ENCODE measurements at regions not wholly inside any gene's neighbourhood (a gene's known extent, or its start where the extent isn't known, plus 50 kb on each side); places are given as distances from the start of the nearest gene placed in this dataset.

GRCh38 chr9:113669522-113670115 lies 206.1 kb downstream of the RGS3 start:
- H3K9me3 ChIP-seq = peaks cover 0 to 4% (median 0%) of the 10 kb centered on the region in 12 donors
- H3K27ac ChIP-seq = no peak overlapping the region
- ATAC-seq (no peak), DNase-seq (no peak)
- no peaks in the 10 kb centered on the region for H3K27me3 ChIP-seq
- TF ChIP-seq POLR2A (IDR thresholded peaks at IDR 0.05) = no peak
- TF ChIP-seq CTCF (IDR thresholded peaks at IDR 0.05) = no peak
- intact Hi-C loops (cut with DNase I) = loop anchor here in 5 of 10 donors (5.0 to 10.0 kb wide), 5 partner anchors 237 to 395 kb away; partner anchors contain the start of genes CDC26 (in 1 of the 5) and PRPF4 (in 1 of the 5)
- 88 to 93% (median 90%) methylated on average over 4 of the region's 4 CpGs for WGBS, 4 donors
- H3K4me3 ChIP-seq = no peak overlapping the region
- H3K4me1 ChIP-seq = peaks cover 0 to 6% (median 0%) of the 10 kb centered on the region in 12 donors
- no peaks in the 10 kb centered on the region for H3K36me3 ChIP-seq

- Histone ChIP-seq H3K36me3 (no peaks in the 10 kb centered on the region), H3K27me3 (no peaks in the 10 kb centered on the region), H3K27ac (no peak overlapping the region), H3K9me3 (no peaks in the 10 kb centered on the region), H3K4me3 (no peak overlapping the region), H3K4me1 (peaks cover 0 to 31% (median 7%) of the 10 kb centered on the region in 12 donors)
- 76 to 92% (median 88%) methylated on average over 7 of the region's 7 CpGs for WGBS, 4 donors
- no peak for TF ChIP-seq POLR2A (IDR thresholded peaks at IDR 0.05)
- TF ChIP-seq CTCF (IDR thresholded peaks at IDR 0.05) = no peak
- no peak for ATAC-seq
- no peak for DNase-seq
- intact Hi-C loops (cut with DNase I) = no loop called here
These were observed 202.4 kb upstream of the ZNF618 start for GRCh38 chr9:113673726-113674125.

- H3K4me1 ChIP-seq = peaks cover 0 to 31% (median 7%) of the 10 kb centered on the region in 12 donors
- no peaks in the 10 kb centered on the region for H3K36me3 ChIP-seq
- no peak for TF ChIP-seq POLR2A (IDR thresholded peaks at IDR 0.05)
- no peak for TF ChIP-seq CTCF (IDR thresholded peaks at IDR 0.05)
- H3K27ac ChIP-seq = no peak overlapping the region
- DNase-seq = no peak
- intact Hi-C loops (cut with DNase I) = no loop called here
- H3K9me3 ChIP-seq = no peaks in the 10 kb centered on the region
- WGBS, 4 donors = 78 to 90% (median 84%) methylated on average over 6 of the region's 6 CpGs
- H3K27me3 ChIP-seq = no peaks in the 10 kb centered on the region
- ATAC-seq = no peak
- H3K4me3 ChIP-seq = no peak overlapping the region
These were observed 201.7 kb upstream of the ZNF618 start for GRCh38 chr9:113674436-113674835.

GRCh38 chr9:113675475-113675941 lies 200.6 kb upstream of the ZNF618 start:
- 15 to 37% (median 18%) methylated on average over 10 of the region's 10 CpGs for WGBS, 4 donors
- peak; percentile 22 to 85 (median 76) for ATAC-seq
- intact Hi-C loops (cut with DNase I) = no loop called here
- peaks cover 0 to 31% (median 7%) of the 10 kb centered on the region in 12 donors for H3K4me1 ChIP-seq
- no peak overlapping the region for H3K4me3 ChIP-seq
- peak overlapping the region in 4 of 12 donors; percentile 28 to 62 (median 50) for H3K27ac ChIP-seq
- no peaks in the 10 kb centered on the region for H3K9me3 ChIP-seq
- no peak for TF ChIP-seq POLR2A (IDR thresholded peaks at IDR 0.05)
- no peak for TF ChIP-seq CTCF (IDR thresholded peaks at IDR 0.05)
- no peaks in the 10 kb centered on the region for H3K27me3 ChIP-seq
- peak; percentile 67 to 85 (median 79) for DNase-seq
- H3K36me3 ChIP-seq = no peaks in the 10 kb centered on the region
